K562 (cell line): ENCODE measurements at regions not wholly inside any gene's neighbourhood (a gene's known extent, or its start where the extent isn't known, plus 50 kb on each side); places are given as distances from the start of the nearest gene placed in this dataset.
A peak's percentile ranks its signal among the peaks of the same experiment; 100 is the strongest.

Experiments used
- ATAC-seq: fragments of 200-7000 bp; cut with Tn5 transposase; 3 replicates; pipeline ENCODE4 v1.9.1; 2020; ENCODE audit warnings: moderate library complexity
- BruUV-seq: library from RNA; stranded (reverse); fragments of 400-500 nt; replicated peaks from 2 replicates; lab custom pipeline; 2021; lab: Mats Ljungman, UMichigan
- CTCF ChIA-PET: fragments of 300-600 bp; formaldehyde crosslinking; extraction: SDS; loops from one replicate; lab custom pipeline; 2021; ENCODE audit warnings: low intra/inter-chr PET ratio; lab: Yijun Ruan, JAX
- POLR2A ChIA-PET: fragments of 300-600, 350-650 bp; sonication (Branson Sonifier 250); formaldehyde crosslinking; extraction: SDS; loops from one replicate; lab custom pipeline; 2021; ENCODE audit warnings: antibody characterized with exemption, inconsistent platforms; lab: Yijun Ruan, JAX
- DNase-seq, 4 experiments: peaks; one replicate each; pipeline versions ENCODE4 v3.0.0 to v3.0.0-alpha.2; 2011 to 2018; ENCODE audit warnings: low spot score in 3 of 4, mixed read lengths in 3 of 4; ENCODE audit errors: extremely low read depth in 1 of 4
- FAIRE-seq: peaks from 2 replicates; lab custom pipeline; 2011; peaks lifted over from hg19 to GRCh38; lab: Jason Lieb, UNC
- H2AFZ ChIP-seq: 2 replicates; pipeline ENCODE4 v1.6.0; 2011; ENCODE audit warnings: low read depth, low read length, control low read depth, inconsistent platforms
- H3K27ac ChIP-seq: fragments of 200-600 bp; 3 replicates; pipeline ENCODE4 v1.8.0; 2011; ENCODE audit warnings: low read depth, mild to moderate bottlenecking, control low read depth, inconsistent platforms, low read length, moderate library complexity, mixed read lengths; ENCODE audit errors: extremely low read depth
- H3K27me3 ChIP-seq, 2 experiments: fragments of 300-600 bp in 1 of 2; 2 replicates in 1 of 2; 3 replicates in 1 of 2; pipeline versions ENCODE4 v1.6.0 to v1.8.0; 2011; ENCODE audit warnings: inconsistent platforms in 2 of 2, low read length in 2 of 2, mild to moderate bottlenecking in 1 of 2, mixed read lengths in 1 of 2, moderate library complexity in 1 of 2; ENCODE audit not compliant: control insufficient read depth in 2 of 2, insufficient read depth in 2 of 2
- H3K36me3 ChIP-seq: fragments of 300-600 bp; 3 replicates; pipeline ENCODE4 v1.8.0; 2011; ENCODE audit warnings: mild to moderate bottlenecking, low read length, inconsistent platforms; ENCODE audit not compliant: control insufficient read depth, insufficient read depth
- H3K4me1 ChIP-seq, 2 experiments: fragments of 200-600 bp in 1 of 2; replicated peaks in 1 of 2; 2 replicates in 1 of 2; 3 replicates in 1 of 2; pipeline versions ENCODE4 v1.5.1 to v1.8.0; 2011; ENCODE audit warnings: inconsistent platforms in 2 of 2, low read length in 2 of 2, mild to moderate bottlenecking in 1 of 2, mixed read lengths in 1 of 2, moderate library complexity in 1 of 2; ENCODE audit not compliant: control insufficient read depth in 2 of 2, insufficient read depth in 2 of 2
- H3K4me2 ChIP-seq: 2 replicates; pipeline ENCODE4 v1.6.1; 2011; ENCODE audit warnings: low read length, control low read depth, inconsistent platforms, mixed read lengths; ENCODE audit not compliant: insufficient read depth
- H3K4me3 ChIP-seq: fragments of 200-600 bp; sonication (generic), shearing (Covaris generic); 2 replicates; pipeline ENCODE4 v1.5.1; 2016; ENCODE audit warnings: control low read depth, inconsistent platforms
- H3K79me2 ChIP-seq: fragments of 200-600 bp; 3 replicates; pipeline ENCODE4 v1.8.0; 2011; ENCODE audit warnings: low read length, inconsistent platforms; ENCODE audit not compliant: control insufficient read depth, insufficient read depth
- H3K9ac ChIP-seq, 2 experiments: 2 replicates each; pipeline versions ENCODE4 v1.6.0 to v1.6.1; 2011; ENCODE audit warnings: low read depth in 2 of 2, low read length in 2 of 2, control low read depth in 1 of 2, inconsistent platforms in 1 of 2, mild to moderate bottlenecking in 1 of 2, mixed read lengths in 1 of 2; ENCODE audit not compliant: insufficient read depth in 1 of 2
- H3K9me1 ChIP-seq: one replicate; pipeline ENCODE4 v1.6.0; 2011; ENCODE audit warnings: inconsistent platforms, mild to moderate bottlenecking, low read length, moderate library complexity; ENCODE audit not compliant: control insufficient read depth, insufficient read depth
- H3K9me3 ChIP-seq: replicated peaks from 2 replicates; pipeline ENCODE4 v1.5.1; 2011; ENCODE audit warnings: low read depth, low read length, inconsistent platforms; ENCODE audit not compliant: control insufficient read depth, insufficient read depth
- H4K20me1 ChIP-seq: replicated peaks from 2 replicates; pipeline ENCODE4 v1.6.1; 2011; ENCODE audit warnings: low read length, inconsistent platforms, mixed read lengths; ENCODE audit not compliant: control insufficient read depth, insufficient read depth
- ARID3B ChIP-seq: fragments of 250-450 bp; sonication (Bioruptor Pico); IDR thresholded peaks from 2 replicates; pipeline ENCODE4 v1.4.0; 2020; ENCODE audit warnings: borderline replicate concordance
- BRF2 ChIP-seq: IDR thresholded peaks from 3 replicates; pipeline ENCODE4 v1.6.1; 2011; ENCODE audit warnings: borderline replicate concordance, mild to moderate bottlenecking; ENCODE audit not compliant: insufficient read length, insufficient read depth
- CREM ChIP-seq: IDR thresholded peaks from 2 replicates; pipeline ENCODE4 v1.6.1; 2014; ENCODE audit warnings: antibody characterized with exemption, low read depth
- GABPB1 ChIP-seq: sonication (generic); formaldehyde crosslinking; IDR thresholded peaks from 2 replicates; pipeline ENCODE4 v1.8.0; 2022; ENCODE audit warnings: mild to moderate bottlenecking, missing genetic modification reagents
- HINFP ChIP-seq: fragments of 450-650 bp; conservative IDR thresholded peaks from 2 replicates; pipeline ENCODE4 v1.6.1; 2016; ENCODE audit warnings: missing genetic modification characterization, low read depth, mild to moderate bottlenecking, control low read depth, missing compliant biosample characterization
- KLF13 ChIP-seq: fragments of 450-650 bp; IDR thresholded peaks from 2 replicates; pipeline ENCODE4 v1.6.1; 2016; ENCODE audit warnings: missing genetic modification characterization, low read depth, mild to moderate bottlenecking, missing compliant biosample characterization, moderate library complexity, borderline replicate concordance
- NFIX ChIP-seq: fragments of 250-450 bp; sonication (Bioruptor Pico); IDR thresholded peaks from 2 replicates; pipeline ENCODE4 v1.4.0; 2020; ENCODE audit warnings: low read depth, mild to moderate bottlenecking, moderate library complexity
- RFX1 ChIP-seq: fragments of 450-650 bp; IDR thresholded peaks from 2 replicates; pipeline ENCODE4 v1.6.1; 2016; ENCODE audit warnings: mild to moderate bottlenecking, moderate library complexity
- SREBF2 ChIP-seq: sonication (generic); formaldehyde crosslinking; IDR thresholded peaks from 2 replicates; pipeline ENCODE4 v1.4.0; 2020; ENCODE audit warnings: mild to moderate bottlenecking, missing genetic modification reagents
- SUPT5H ChIP-seq: fragments of 450-650 bp; IDR thresholded peaks from 2 replicates; pipeline ENCODE4 v1.6.1; 2016
- TRIM24 ChIP-seq, 2 experiments: fragments of 450-650 bp; IDR thresholded peaks; 2 replicates each; pipeline ENCODE4 v1.6.1; 2016
- ZNF311 ChIP-seq: fragments of 250-450 bp; sonication (Bioruptor Pico); IDR thresholded peaks from 2 replicates; pipeline ENCODE4 v1.4.0; 2020; ENCODE audit warnings: mild to moderate bottlenecking, moderate library complexity
- WGBS: fragments of 100-300 bp; shearing (Covaris generic); methylation state at CpG from one replicate; pipeline ENCODE4 v1.1.6; 2016; ENCODE audit warnings: low coverage, mixed read lengths; ENCODE audit not compliant: insufficient coverage; ENCODE audit errors: missing lambda C conversion rate; 5-methylcytosine and 5-hydroxymethylcytosine counted together
- in situ Hi-C: fragments of 300-500 bp; cut with MboI; formaldehyde crosslinking; loops from 4 replicates; pipeline ENCODE4 v1.15.0; 2018; ENCODE audit warnings: inconsistent platforms, mixed read lengths
- intact Hi-C: fragments of 100-400 bp; cut with micrococcal nuclease; formaldehyde crosslinking; loops from 2 replicates; pipeline ENCODE4 v1.14.2; 2022
- TF ChIP-seq, protein P1 (sequence below), 2 experiments: fragments of 250-450 bp in 1 of 2; fragments of 450-650 bp in 1 of 2; sonication (Bioruptor Pico) in 1 of 2; IDR thresholded peaks; 2 replicates each; pipeline versions ENCODE4 v1.6.1 to v1.8.0; 2016 to 2021; ENCODE audit warnings: mild to moderate bottlenecking in 2 of 2, moderate library complexity in 2 of 2, missing compliant biosample characterization in 1 of 2, missing genetic modification characterization in 1 of 2

- H3K9me1 ChIP-seq = no peaks in the 10 kb centered on the region
- H3K4me2 ChIP-seq = no peak overlapping the region
- H3K36me3 ChIP-seq = no peaks in the 10 kb centered on the region
- no TSS peak for BruUV-seq
- H2AFZ ChIP-seq = no peak overlapping the region
- H4K20me1 ChIP-seq = no peaks in the 10 kb centered on the region
- no peak overlapping the region for H3K9ac ChIP-seq
- no peak for TF ChIP-seq SREBF2 (CRISPR knock-in tag)
- no peak for TF ChIP-seq HINFP (tag)
- TF ChIP-seq ZNF311 (CRISPR knock-in tag) = no peak
- TF ChIP-seq CREM = no peak
- TF ChIP-seq RFX1 = no peak
- TF ChIP-seq BRF2 = no peak
- TF ChIP-seq GABPB1 (CRISPR knock-in tag) = no peak
- TF ChIP-seq NFIX = no peak
- TF ChIP-seq SUPT5H = no peak
- TF ChIP-seq TRIM24 (IDR thresholded peaks at IDR 0.05) = no peak
- TF ChIP-seq ARID3B = no peak
- TF ChIP-seq, protein P1, sequence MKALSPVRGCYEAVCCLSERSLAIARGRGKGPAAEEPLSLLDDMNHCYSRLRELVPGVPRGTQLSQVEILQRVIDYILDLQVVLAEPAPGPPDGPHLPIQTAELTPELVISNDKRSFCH (CRISPR knock-in tag; IDR thresholded peaks at IDR 0.05) = no peak
- TF ChIP-seq, protein P1 (tag; IDR thresholded peaks at IDR 0.05) = no peak
- no peak for TF ChIP-seq KLF13 (tag)
- in situ Hi-C loops (no loop called here), intact Hi-C loops (no loop called here)
- ATAC-seq (no peak), FAIRE-seq (peak; percentile 6), DNase-seq (no peak)
- no peak overlapping the region for H3K4me3 ChIP-seq
- H3K4me1 ChIP-seq = no peaks in the 10 kb centered on the region
- POLR2A ChIA-PET = no interaction called here
- CTCF ChIA-PET = no interaction called here
- no peak overlapping the region for H3K27ac ChIP-seq
- no peaks in the 10 kb centered on the region for H3K27me3 ChIP-seq
- 0% methylated on average over 4 of the region's 4 CpGs for WGBS
- H3K79me2 ChIP-seq = no peaks in the 10 kb centered on the region
- no peaks in the 10 kb centered on the region for H3K9me3 ChIP-seq
These were observed 200.5 kb downstream of the CENPC start for GRCh38 chr4:67344594-67345380.
